GM18505 (cell line): ENCODE measurements at regions not wholly inside any gene's neighbourhood (a gene's known extent, or its start where the extent isn't known, plus 50 kb on each side); places are given as distances from the start of the nearest gene placed in this dataset.

Source experiments
- ATAC-seq: cut with Tn5 transposase; IDR thresholded peaks from one replicate; pipeline ENCODE4 v1.9.1; 2021; ENCODE audit not compliant: unreplicated experiment
- POLR2A ChIP-seq: IDR thresholded peaks from 4 replicates; pipeline ENCODE4 v1.6.1; 2011; ENCODE audit warnings: borderline replicate concordance; ENCODE audit not compliant: insufficient read depth, insufficient read length; ENCODE audit errors: extremely low read depth

DNA sequence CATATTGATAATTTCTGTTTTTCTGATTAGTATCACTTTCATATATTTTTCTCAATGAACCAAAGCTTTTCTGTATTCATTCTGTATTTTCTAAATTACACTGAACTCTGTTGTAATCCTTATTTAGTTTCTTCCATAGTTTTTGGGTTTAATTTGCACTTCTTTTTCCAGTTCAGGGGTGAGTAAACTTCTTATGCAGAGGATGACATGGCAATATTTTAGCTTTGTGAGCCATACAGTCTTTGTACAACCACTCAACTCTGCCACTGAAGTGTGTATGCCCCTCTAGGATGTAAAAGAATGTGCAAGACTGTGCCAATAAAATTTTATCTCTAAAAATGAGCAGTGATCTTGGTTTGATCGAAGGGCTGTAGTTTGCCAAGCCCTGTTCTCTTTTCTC is 239.0 kb upstream of the CITED2 start:
- no peak for TF ChIP-seq POLR2A
- ATAC-seq = no peak

DNA sequence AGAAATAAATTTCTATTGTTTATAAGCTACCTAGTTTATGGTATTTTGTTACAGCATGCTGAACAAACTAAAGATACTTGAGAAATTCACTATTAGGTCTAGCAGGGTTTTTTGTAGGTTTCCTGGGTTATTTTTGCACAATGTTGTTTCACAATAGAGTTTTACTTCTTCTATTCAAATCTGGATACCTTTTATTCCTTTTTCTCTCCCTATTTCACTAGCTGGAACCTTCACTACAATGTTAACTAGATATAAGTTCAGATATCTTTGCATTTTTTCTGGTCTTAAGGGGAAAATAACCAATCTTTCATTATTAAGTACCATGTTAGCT is 237.7 kb upstream of the CITED2 start:
- no peak for ATAC-seq
- no peak for TF ChIP-seq POLR2A

DNA sequence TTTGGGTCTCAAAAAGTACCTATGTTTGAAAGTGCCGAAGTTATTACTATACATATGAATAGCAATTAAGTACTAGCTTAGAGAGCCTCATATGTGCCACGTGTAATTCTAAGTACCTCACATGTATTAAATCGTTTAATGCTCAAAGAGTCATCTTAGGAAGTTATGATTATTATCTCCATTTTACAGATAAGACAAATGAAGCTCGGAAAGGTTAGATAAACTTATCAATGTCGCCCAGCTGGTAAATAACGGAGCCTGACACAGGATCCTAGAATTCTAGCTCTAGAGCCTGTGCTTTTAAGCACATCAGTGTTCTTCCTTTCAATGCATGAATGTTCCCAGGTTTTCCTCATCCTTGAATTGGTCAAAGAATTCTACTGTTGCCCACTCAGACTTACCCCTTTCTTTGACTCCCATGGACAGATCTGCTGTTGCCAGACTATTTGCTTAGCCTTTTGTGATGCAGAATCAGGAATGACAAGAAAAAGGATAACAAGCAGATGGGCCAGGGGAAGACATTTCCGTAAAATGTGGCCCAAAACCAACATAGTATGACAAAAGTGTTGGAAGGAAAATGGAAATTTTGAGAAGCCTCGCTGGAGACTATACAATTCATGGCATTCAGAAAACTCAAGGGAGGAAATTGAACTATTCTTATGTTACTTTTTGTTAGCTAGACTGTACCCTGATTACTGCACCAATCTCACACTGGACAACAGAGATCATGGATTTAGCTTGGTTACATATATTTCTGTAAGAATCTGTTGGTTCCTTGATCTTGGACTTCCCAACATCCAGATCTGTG is 237.1 kb upstream of the CITED2 start:
- no peak for ATAC-seq
- TF ChIP-seq POLR2A = no peak

DNA sequence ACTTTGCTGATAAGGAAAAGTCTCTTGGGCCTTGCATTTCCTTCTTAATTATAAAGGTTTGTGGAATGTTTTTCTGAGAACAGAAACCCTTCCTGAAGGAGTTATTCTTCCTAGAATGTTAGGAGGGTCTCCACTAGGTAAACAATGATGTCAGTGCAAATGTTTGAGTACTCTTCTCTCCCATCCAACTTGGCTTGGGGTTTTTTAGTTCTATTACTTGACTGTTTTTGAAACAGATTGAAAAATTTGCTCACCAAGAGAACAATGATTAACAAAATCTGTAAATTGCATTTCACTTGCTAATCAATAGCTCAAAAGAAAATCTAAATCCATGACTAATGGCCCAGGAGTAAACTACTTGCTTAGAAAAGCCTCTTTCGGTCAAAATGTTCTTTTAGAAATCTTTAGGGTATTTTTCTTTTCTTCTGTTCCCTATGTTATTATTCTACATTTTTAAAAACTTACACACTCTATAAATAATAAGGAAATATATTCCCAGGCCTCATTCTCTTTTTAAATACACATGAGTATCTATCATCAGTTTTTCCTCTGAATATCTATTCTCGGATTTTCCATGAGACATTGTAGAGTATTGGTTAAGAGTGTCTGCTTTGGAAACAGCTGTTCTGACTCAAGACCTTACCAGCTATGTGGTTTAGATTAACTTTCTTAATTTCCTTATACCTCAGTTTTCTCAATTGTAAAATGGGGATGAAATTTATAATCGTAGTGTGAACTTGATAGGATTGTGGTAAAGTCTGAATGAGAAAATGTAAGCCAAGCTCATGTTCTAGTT is 234.2 kb upstream of the CITED2 start:
- no peak for TF ChIP-seq POLR2A
- no peak for ATAC-seq

DNA sequence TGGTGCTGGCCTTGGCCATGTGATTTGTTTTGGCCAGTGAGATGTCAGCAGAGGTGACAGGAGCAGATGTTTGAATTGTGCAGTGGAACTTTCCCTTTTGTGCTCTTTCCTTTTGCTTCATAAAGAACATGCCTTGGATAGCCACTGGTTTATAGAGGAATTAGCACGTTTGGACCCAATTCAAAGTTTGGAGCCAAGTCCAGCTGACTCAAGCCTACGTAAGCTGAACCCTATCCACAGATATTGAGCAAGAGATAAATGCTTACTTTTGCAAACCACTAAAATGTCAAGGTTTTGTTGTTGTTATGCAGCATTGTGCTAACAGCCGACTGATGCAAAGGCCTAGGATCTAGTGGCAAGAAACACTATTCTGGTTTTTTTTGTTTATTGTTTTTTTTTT is 230.9 kb upstream of the CITED2 start:
- no peak for TF ChIP-seq POLR2A
- ATAC-seq = no peak

DNA sequence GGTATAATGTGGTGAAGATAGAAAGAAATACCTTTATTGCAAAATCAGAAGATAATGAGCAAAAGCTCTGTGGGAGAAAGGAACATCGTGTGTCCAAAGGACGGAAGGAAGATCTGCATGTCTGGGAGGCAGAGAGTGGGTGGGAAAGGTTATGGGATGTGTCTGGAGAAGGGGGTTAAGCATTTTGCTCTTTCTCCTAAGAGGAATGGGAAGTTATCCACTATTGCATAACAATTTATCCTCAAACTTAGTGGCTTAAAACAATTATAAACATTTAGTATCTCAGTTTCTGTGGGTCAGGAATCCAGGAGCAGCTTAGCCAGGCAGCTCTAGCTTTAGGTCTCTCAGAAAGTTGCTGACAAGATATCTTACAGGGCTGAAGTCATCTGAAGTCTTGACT is 229.1 kb upstream of the CITED2 start:
- no peak for TF ChIP-seq POLR2A
- no peak for ATAC-seq

DNA sequence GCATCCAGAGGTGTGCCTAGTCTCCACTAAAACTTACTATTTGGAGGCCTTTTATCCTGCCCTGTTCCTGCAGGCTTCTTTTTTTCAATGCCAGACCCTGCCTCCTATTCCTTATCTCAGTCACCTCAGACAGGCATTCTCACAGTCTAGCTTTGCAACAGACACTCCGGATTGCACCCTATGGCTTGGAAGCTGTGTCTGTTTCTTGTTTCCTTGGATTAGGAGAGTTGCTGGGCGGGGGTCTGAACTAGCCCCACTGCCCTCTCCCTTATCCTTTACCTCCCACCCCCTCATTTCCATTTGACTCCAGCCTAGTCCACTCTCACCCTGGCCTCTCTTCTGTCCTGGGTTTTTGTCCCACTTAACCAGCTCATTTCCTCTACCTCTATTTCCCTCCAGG is 228.1 kb upstream of the CITED2 start:
- TF ChIP-seq POLR2A = no peak
- no peak for ATAC-seq

DNA sequence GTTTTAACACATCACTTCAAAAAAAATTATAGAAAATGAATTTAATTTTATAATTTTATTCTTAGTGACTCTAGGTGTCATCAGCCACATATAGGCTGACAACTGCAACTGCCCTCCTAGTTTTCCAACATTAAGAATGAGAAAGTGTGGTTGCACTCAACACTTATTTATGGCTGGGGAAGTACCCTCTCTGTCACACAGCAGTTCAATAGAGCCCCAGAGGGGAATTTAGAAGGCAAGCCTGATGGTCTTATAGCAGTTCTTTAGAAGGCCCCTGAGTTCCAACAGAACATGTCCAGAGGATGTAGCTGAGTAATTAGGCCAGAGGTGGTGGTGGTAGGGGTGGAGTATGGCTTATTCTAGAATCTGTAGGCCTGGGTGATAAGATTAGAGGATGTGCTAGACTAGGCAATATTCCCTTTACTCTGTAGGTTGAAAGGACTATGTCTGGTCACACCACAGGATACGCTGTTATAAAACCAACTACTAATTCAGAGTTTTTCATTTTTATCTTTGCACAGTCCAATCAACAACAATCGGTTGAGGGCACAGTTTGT is 226.5 kb upstream of the CITED2 start:
- no peak for TF ChIP-seq POLR2A
- peak; percentile 96 for ATAC-seq

DNA sequence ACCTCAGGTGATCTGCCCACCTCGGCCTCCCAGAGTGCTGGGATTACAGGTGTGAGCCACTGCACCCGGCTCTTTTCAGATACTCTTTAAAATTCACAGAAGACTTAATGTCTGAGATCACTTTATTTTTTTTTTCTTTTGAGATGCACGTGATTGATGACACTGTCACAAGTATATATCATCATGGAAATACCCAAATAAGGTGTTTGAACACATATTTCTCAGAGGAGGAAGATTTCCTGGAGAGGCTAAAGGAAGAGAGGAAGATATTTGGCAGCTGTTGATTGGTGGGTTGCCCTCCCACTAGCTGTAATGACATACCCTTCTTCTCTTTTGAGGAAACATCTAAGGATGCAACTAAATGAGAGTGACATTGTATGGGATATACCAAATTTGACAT is 225.9 kb upstream of the CITED2 start:
- peak; percentile 15 for ATAC-seq
- TF ChIP-seq POLR2A = no peak

DNA sequence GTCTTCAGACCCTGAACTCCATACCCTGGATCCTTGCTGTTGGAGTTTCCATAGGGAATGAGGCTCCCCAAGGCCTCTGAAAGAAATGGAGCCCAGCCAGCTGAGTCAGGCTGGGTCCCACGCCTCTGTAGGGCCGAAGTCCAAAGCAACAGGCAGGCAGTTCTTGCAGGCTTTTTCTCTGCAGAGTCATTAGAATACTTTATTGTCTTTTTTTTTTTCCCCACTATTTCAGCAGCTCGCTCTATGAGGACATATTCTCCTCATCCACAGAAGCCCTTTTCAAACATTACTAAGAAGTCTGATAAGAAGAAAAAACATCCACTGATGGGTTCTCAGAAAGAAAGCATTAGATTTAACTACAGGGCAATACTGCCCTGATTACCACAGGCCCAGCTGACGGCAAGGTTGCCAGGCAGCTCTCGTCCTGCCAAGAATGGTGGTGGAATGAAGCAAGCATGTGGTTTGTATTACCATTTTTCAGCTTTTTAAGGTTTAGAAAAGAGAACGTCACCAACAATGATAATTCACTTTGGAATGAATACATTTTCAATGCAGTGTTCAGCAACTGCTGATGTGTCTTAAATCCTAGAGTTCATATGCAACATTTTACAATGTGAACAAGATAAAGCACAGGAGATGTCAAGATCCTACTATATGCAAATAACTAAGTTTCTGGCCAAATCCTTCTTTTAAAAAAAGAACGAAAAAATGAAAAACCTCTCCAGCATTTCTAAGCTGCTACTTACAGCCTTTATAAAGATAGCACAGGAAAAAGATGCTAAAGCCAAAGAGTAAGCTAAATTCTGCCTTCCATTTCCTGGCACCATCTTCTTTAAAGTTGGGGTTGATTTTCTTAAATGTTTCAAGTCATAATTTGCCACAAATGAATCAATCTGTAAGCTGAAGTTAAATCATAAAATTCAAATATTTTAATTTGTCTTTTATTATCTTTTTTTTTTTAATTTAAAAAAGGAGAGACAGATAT is 223.6 kb upstream of the CITED2 start:
- TF ChIP-seq POLR2A = no peak
- no peak for ATAC-seq

DNA sequence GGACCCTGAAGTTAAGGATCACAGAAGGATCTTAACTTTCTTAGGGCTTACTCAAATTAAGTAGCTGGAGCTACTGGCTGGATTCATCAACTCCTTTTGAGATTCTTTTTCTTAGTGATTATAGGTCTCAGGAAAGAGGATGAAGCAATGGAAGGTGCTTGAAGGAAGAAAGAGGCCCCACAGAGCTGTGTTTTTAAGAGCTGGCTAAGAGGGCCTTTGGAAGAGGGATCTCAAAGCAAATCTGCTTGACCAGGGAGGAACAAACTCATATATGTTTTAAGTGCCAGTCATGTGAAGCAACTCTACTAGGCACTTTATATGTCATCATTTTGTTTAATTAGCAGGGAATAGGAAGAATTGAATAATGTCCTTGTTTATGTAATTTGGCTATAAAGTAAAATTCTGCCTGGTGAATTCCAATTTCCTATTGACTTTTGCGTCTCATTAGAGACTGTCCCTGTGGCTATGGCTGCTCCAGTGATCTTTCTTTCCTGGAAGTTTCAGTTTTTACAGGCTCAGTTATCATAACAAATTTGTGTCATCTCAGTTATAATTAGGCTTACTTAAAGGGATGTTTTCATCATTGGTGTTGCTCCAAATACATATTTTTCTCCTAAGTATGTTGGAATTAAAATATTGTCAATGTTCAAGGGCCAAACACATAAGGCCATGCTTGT is 222.8 kb upstream of the CITED2 start:
- no peak for ATAC-seq
- no peak for TF ChIP-seq POLR2A

DNA sequence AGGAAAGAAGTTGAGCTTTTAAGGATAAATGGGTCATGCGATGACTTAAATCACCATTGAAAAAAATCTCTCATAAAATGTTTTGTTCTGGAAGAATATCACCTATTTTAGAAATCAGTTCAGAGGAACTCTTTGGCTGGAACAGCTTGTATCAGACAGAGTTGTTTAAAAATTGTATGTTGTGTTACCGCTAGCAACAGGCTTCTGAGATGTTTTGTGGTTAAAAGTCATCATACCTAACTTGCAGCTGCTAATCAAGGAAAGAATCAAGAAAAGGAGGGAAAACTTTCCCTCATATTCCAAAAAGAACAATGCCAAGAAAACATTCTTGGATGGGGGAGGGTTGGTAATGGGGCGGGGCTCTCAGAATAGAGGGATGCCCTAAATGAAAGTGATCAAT is 220.7 kb upstream of the CITED2 start:
- no peak for TF ChIP-seq POLR2A
- ATAC-seq = no peak
